Urothelium cell line (cell line): ENCODE measurements at regions not wholly inside any gene's neighbourhood (a gene's known extent, or its start where the extent isn't known, plus 50 kb on each side); places are given as distances from the start of the nearest gene placed in this dataset.
A peak's percentile ranks its signal among the peaks of the same experiment; 100 is the strongest.
"Not testable (repeated sequence)": the region's sequence is repeated elsewhere in the genome, so short reads cannot be mapped to it uniquely, and the experiment has no call there.

ENCODE experiments used
- DNase-seq: peaks from one replicate; pipeline ENCODE4 v3.0.0; 2011; ENCODE audit warnings: low spot score, mixed read lengths
- FAIRE-seq: peaks from 2 replicates; lab custom pipeline; 2011; peaks lifted over from hg19 to GRCh38; lab: Jason Lieb, UNC

DNA sequence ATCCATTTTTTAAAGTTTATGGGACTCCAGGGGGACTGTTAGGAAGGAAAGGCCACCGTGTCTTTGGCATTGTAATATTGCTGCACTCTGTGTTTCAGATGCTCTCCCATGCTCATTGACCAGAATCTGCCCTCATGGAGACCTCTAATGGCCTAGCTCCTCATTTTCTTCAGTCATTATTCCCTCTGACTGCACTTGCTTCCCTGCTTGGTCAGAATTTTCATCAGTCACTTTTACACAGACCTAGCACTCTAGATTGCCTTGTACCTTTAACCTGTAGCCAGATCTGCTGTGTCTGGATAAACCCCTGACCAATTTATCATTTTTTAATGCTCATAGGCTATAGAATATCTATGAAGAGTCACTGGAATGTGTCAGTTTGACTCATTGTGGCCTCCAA lies 155.5 kb upstream of the NUDT12 start:
- no peak for FAIRE-seq

DNA sequence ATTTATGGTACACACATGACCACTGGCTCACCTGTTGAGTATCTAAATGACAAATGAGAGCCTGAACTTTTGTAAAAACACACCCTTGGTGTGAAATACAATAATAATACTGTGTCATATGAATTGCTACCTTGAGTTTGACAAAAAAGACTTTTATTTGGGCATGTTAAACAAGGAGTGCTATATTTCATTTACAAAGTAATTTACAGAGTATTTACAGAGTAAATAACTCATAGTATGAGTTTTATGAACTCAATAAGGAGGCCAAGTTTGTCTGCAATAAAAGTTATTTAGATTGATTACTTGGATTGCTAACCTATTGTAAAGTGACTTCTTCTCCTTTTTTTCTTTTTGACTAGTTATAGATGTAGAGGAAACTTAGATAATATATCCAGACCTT lies 146.0 kb upstream of the NUDT12 start:
- FAIRE-seq (no peak), DNase-seq (no peak)

More for the DNA sequence above, 155.5 kb upstream of the NUDT12 start:
- DNase-seq: no peak

DNA sequence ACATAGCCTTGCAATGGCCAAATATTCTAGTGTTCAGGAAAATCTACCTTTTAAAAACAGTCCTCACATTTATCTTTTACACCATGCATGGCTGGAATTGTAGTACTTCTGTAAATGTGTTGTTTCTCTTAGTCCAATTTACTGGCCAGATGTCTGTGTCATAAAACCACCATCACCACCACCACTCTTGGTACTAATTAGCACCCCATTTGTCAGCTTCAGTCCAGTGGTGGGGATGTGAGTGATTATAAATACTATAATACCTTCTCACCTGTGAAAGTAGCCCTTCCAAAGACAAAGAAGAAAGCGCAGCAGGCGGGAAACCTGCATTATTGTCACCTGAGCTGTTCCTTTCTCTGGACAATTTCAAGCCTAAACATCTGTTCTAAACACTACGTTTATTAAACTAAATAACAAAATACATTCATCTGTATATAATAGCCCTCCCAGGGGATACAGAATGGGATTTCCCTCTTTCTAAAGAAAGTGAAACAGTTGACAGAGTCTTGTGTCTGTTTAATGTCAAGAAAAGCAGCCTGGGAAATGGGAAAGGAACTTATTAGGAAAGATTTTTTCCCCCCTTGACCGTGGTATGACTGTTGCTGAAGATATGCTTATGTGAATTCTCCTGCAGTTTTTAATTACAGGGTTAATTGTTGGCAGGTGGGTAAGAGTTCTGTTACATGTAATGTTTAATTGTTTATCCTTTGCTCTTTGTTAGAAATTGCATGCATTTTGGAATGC lies 144.5 kb upstream of the NUDT12 start:
- FAIRE-seq (no peak), DNase-seq (no peak)

DNA sequence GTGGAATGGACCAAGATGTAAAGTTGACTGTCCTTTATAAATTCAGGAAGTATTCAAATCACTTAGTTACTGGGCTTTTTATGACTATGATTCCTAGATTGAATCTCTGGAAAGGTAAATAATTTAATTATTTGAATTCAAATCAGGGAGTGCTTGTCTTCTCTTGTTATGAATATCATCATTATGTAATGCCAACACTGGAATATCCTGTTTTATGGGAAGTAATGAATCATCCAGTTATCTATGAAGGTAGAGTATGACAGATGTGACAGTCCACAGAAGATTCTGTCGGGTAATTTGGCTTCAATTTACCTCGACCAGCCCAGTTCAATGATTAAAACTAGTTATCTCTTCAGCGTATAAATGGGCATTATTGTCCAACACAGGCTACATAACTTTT lies 141.0 kb upstream of the NUDT12 start:
- no peak for DNase-seq
- FAIRE-seq: no peak

DNA sequence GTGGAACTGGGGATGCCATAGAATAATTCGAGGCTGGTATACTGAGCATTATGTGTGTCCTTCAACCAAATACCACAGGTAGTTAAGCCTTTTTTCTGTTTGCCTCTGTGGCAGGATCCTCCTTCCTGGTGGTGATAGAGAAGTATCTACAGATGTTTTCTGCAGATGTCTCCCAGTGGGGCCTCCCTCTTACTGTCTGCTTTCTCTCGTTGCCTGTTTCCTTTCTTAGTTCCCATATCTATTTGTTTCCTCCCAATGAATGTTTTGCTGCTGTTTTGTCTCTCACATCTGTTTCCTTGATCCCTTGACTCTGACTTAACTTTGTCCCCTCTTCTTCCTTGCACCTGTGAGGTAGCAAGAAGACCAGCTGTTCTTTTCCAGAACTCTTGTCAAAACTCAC lies 130.9 kb upstream of the NUDT12 start:
- DNase-seq: no peak
- no peak for FAIRE-seq

DNA sequence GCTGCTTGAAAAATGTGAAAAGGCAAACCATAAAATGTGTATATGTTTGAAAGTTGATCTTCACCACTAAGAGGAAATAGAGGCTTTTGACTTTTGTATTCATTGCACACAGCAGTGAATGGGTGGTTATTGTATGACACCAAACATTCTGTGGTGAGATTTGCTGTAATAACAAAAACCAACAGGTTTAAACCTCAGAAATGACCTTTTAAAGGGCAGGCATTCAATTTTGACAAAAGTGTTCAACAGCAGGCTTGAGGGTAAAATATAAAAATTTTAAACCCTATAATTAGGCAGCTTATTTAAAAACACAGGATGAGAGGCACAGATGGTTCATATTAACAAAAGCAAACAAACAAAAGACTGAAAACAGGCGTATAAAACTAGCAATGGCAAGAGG lies 128.1 kb upstream of the NUDT12 start:
- no peak for DNase-seq
- FAIRE-seq: no peak

DNA sequence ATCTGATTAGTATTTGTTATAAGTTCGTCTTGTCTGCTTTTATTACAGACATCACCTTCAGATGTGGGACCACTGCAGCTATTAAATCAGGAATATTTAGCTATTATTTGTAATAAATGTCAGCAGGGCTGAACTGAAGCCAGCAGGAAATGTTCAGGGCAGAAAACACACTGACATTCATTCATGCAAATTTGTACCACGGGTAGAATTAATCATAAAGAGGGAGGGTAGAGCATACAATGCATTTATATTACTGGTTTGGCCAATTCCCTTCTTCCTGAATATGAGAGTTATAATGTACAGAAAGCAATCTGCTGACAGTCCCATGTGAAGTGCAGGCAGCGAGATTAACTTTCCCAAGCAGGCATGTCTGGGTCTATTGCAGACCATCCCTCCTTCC lies 117.3 kb upstream of the NUDT12 start:
- FAIRE-seq (no peak), DNase-seq (no peak)

DNA sequence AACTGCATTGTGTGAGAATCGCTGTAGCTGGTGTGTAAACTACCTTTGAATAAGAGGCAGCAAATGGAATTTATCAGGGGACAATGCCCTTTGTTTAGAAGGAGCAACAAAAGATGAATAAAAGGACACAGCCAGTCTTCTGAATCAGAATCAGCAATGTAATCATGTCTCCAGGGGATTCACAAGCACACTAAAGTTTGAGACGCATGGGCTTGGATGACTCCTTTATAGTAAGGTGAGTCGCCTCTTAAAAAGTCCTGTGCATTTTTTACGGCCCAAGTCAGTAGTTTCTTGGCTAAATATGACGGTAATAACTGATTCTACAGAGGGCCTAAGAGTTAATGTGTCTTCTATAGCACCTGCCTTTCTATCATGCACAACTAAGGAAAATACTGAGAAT lies 113.6 kb upstream of the NUDT12 start:
- peak; percentile 2 for DNase-seq
- FAIRE-seq: not testable (repeated sequence)

DNA sequence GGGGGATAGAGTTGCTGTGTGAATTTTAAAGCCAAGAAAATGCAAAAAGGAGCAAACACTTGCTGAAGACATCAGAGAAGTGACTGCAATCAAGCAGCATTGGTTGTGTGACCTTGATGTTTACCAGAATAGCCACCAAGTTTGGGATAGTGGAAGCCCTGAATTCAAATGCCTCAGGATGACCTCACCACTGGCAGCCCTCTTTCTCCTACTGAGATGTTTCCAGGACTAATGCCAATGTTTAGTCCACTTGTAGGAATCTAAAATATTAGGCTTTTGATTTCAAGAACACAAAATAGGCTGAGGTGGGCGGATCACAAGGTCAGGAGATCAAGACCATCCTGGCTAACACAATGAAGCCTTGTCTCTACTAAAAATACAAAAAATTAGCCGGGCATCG lies 112.2 kb upstream of the NUDT12 start:
- no peak for FAIRE-seq

DNA sequence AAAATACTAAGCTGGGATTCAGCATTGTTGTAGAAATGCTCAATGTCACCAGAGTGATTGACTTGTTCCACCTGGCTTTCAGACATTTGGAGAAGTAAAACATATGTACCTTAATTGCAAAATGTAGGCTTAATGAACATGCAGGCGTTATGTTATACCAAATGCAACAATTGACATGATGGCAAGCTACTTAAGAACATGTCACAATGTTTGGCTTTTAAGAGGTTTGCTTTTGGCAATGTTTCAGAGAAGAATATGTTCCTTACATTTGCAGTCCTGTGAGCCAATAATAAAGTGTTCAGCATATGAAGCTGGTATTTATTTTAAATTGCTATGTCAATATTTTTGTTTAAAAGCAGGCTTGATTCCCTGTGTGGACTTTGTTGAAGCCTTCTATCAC lies 111.7 kb upstream of the NUDT12 start:
- DNase-seq (no peak), FAIRE-seq (no peak)

More for the DNA sequence above, 112.2 kb upstream of the NUDT12 start:
- DNase-seq: no peak

DNA sequence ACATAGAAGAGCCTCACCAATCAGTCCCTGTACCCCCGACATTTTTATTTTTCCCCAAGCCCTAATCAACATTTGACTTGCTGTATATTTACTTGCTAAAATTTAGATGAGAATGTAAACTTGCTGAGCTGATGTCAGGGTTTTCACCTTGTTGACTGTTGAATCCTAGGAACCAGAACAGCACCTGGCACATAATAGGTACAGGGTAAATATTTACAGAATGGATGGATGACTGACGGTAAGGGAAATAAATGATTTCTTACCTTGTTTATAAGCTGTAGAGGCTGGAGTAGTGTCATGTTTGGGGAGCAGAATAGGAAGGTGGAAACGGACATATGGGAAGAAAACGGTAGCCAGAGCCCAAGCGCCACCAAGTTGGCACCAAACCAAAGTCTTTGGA lies 107.0 kb upstream of the NUDT12 start:
- no peak for FAIRE-seq
- DNase-seq: no peak

DNA sequence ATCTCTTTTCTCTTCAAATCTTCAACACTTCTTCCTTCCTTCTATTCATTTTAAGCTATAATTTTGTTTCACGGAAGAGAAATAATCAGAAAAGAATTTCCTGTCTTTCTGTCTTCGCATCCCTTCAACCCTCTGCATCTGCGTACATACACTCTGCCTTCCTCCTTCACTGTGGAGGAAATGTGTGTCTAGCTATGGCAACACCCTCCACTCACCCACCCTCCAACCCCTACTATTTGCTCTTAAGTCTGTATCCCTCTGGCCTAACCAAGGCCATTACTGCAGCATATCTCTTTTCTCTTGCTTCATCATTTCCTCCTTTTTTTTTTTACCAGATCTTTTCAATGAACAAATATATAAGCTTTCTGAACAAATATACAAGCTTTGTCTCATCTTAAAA lies 105.7 kb upstream of the NUDT12 start:
- FAIRE-seq (no peak), DNase-seq (no peak)

DNA sequence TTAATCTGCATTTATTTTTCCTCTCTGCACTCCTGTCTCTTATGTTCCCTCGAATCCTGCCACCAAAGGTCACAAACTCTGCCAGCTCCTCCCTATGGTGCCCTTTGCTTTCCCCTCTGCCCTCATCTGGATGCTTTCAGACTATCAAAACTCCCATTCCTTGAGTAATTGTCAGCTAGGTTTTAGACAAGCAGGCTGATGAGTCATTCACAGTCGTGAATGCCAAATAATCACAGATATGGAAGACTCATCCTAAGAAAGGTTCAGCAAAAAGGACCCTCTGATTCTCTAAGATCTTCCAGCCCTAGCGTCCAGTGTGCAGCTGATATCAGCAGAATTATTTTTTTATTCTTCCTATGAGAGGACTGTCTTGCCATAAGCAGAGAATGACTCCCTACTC lies 104.5 kb upstream of the NUDT12 start:
- DNase-seq (peak; percentile 9), FAIRE-seq (no peak)

DNA sequence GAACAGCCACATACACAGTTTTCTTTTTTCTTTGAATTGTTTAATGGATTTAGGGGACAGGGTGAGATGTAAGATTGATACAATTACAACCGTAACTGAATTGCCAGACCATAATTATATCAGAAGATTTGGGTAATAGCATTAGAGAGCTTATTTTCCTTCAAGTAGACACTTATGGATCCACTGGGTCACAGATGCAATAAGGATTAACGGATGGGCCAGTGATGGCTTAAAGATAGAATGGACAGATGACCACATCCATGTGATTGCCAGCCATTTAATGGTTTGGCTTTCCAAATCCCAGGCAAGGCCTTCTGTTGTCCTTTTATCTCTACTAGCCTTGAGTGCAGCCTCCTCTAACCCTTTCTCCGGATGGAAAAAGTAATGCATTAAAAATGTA lies 94.7 kb upstream of the NUDT12 start:
- FAIRE-seq (no peak), DNase-seq (no peak)

DNA sequence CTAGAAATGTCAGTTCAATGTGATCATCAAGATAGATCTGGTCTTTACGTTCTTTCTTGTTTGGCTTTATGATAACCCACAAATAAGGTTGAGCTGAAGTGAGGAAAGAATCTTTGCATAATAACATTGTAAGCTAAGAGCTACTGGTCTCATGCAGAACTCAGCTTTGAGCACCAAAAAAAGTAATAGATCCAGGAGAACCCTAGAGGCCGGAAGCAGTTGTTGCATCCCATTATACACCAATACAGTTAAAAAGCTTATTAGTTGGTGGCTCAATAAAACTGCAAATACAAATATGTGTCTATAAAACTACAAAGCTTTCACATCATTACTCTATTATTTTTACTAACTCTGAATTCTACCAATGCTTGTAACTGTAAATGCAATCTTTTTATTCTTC lies 85.5 kb upstream of the NUDT12 start:
- no peak for FAIRE-seq
- DNase-seq: no peak

DNA sequence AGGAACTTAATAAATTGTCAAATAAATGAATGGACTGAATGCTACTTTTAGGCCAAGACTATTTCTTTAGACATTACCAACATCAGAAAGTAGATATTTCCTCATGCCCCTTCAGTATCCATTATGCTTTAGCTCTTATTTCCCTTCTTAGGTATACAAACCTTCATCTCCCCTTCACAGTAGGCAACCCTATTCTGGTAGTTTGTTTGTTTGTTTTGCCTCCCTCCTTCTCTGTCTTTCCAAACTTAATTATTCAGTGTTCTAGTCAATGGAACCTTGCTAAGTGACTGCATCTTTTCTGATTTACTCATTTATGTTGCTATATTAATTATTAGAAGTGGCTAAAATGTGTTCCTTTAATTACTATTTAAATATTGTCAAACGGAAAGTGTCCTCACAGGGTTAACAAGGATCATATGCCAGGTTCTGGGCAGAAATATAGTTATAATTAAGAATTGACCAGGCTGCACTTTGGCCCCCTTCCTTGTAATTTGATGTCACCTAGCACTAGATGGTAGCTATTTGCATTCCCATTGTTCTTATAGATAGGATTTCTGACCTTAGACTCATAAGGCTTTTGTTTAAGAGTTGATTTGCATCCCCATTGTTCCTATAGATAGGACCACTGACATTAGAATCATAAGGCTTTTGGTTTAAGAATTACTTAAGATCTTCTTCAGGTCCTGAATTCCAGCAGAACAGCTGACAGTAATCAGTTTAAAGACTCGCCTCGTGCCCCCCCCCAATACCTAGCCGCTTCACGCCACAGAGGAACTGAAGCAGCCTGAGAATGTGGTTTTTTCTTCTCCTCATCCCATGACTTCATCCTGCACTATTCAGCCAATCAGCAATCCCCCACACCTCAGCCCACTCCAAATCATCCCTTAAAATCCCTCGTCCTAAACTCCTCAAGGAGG lies 84.4 kb upstream of the NUDT12 start:
- FAIRE-seq (no peak), DNase-seq (no peak)

DNA sequence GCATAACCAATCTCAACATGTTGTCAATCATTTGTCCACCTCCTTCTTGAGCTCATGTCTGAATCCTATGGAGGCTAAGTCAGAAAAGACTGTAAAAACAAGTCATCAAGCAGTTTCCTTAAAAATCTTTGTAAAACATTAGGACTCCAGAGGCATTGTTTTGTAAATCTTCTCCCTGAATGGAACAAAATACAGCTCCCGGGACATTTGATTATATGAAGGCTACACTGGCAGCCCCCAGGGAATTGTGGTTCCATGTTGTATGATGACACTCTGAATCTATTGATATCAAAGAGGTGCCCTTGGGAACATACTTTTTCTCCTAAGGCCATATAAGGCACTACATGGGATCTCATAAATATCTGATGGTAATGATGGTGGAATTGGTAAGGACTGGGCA lies 83.2 kb upstream of the NUDT12 start:
- DNase-seq: no peak
- no peak for FAIRE-seq

DNA sequence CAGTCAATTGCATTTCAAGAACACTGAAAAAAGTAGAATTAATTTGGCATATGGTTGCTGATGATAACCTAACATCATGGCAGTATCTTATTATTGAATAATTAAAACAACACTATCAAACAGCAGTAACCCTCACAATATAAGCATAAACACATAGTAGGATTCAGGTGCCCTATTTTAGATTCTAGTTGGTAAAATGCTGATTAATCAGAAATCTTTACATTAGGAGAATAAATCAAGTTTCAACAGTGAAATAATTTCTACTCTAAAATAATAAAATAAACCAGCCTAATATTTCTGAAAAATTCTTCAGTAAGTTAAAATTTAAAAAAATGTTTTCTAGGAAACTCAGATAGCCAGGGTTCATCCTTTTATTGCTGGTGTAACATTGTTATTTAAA lies 76.4 kb upstream of the NUDT12 start:
- no peak for FAIRE-seq
- DNase-seq: no peak

DNA sequence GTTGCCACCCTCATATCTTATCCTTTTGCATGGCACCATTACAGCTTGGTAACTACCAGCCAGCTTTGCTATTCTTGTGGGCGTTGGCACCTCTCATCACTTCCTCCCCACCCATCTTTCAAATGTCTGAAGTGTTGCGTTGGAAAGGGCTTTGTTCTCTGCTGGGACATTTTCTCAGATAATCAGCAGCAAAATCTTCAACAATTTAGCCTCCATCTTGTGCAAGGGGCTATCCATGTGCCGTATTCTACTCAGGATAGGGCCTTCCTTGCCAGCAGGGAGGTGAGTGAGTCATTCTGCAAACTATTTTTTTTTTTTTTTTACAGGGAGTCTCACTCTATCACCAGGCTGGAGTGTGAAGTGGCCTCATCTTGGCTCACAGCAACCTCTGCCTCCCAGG lies 62.1 kb upstream of the NUDT12 start:
- DNase-seq (no peak), FAIRE-seq (no peak)

DNA sequence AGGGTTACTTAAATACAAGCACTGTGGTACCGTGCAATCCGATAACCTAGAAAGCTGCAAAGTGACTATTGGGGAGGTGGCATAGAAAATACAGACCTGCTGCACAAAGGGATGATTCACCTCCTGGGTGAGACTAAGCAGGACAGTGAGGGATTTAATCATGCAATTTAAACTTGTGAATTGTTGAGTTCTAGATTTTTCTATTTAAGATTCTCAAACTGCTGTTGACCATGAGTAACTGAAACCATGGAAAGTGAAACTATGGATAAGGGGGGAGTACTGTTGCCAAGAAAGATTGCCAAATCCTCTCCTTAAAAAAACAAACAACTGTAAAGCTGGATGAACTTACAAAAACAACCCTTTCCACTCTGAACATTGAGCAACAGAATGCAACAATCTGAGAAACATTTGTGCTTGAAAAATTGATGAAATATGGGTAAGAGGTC lies 61.5 kb upstream of the NUDT12 start:
- DNase-seq (no peak), FAIRE-seq (no peak)

DNA sequence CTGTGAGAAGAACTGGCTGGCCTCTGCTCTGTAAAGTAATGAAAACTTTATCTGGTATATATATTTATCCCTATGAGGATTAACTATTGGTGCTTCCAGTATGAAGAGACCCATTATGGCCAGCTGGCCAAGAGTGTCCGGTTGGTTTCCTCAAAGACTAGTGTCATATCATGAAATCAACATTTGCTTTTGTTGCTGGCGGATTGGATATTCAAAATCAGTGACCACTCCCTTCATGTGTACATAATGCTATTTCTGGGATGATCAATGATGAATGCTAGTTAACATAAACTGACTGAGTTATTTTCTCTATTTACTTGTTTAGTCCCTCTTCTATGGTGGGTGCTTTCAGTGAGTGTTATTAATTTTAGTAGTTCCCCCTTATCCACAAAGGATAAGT lies 60.8 kb upstream of the NUDT12 start:
- DNase-seq: no peak
- FAIRE-seq: no peak

DNA sequence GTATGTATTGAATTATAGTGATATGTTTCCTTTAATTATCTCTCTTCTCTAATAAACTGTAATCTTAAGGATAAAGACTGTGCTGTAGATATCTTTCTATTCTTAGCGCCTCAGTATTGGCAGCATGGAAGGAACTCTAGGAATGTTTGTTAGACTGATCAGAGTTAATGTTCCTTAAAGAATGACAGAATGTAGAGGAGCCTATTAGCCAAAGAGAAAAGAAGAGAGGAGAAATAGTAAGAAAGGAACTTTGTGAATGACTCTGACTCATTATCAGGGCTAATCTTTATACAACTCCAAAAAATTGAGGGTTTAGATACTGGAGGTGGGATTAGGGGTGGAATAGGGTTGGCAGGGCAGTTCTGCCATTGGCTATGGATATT lies 59.0 kb upstream of the NUDT12 start:
- no peak for FAIRE-seq

More for the DNA sequence above, 59.0 kb upstream of the NUDT12 start:
- DNase-seq: no peak
